Psoas muscle (tissue), 7 donors: ENCODE measurements at regions not wholly inside any gene's neighbourhood (a gene's known extent, or its start where the extent isn't known, plus 50 kb on each side); places are given as distances from the start of the nearest gene placed in this dataset.

Experiments used
- ATAC-seq, 4 donors: fragments of 200-7000 bp; cut with Tn5 transposase; one replicate each; pipeline ENCODE4 v1.9.1; 2020; ENCODE audit warnings: moderate library complexity in 3 of 4, mild to moderate bottlenecking in 2 of 4
- DNase-seq, 2 donors: peaks; one replicate each; pipeline ENCODE4 v3.0.0-alpha.2; 2020
- H3K27ac ChIP-seq: fragments of 200-600 bp; one replicate; pipeline ENCODE4 v1.8.0; 2022
- H3K27me3 ChIP-seq, 3 donors: fragments of 200-600 bp in 1 of 3; one replicate each; pipeline versions ENCODE4 v1.6.1 to v1.8.0; 2013 to 2022; ENCODE audit warnings: low read length in 2 of 3, mild to moderate bottlenecking in 2 of 3, moderate library complexity in 1 of 3; ENCODE audit not compliant: insufficient read depth in 3 of 3
- H3K36me3 ChIP-seq, 2 donors: fragments of 200-600 bp in 1 of 2; one replicate each; pipeline versions ENCODE4 v1.6.1 to v1.8.0; 2013 to 2022; ENCODE audit warnings: low read depth in 1 of 2, mild to moderate bottlenecking in 1 of 2, moderate library complexity in 1 of 2; ENCODE audit not compliant: insufficient read depth in 1 of 2
- H3K4me1 ChIP-seq: fragments of 200-600 bp; one replicate; pipeline ENCODE4 v1.8.0; 2022
- H3K4me3 ChIP-seq: fragments of 200-600 bp; one replicate; pipeline ENCODE4 v1.8.0; 2022; ENCODE audit warnings: mild to moderate bottlenecking
- H3K9me3 ChIP-seq: fragments of 200-600 bp; one replicate; pipeline ENCODE4 v1.8.0; 2022
- WGBS, 3 donors: extraction: QIAGEN DNeasy Blood & Tissue Kit; methylation state at CpG; one replicate each; pipeline versions ENCODE4 v1.1.6 to v1.1.7; 2013; 5-methylcytosine and 5-hydroxymethylcytosine counted together
- intact Hi-C, 2 donors: fragments of 100-400 bp; cut with DNase I; formaldehyde crosslinking; loops; one replicate each; pipeline versions ENCODE4 v1.11.0 to v1.14.2; 2022
- TF ChIP-seq, protein P1 (sequence below): fragments of 200-600 bp; IDR thresholded peaks from one replicate; pipeline ENCODE4 v1.8.0; 2022; ENCODE audit warnings: antibody characterized with exemption
- donor health status: healthy with polysubstance abuse.
- donor health status: DM: no; HTN: no; CAD: no; lungs with moderate emphysema.
- donor health status: Bipolar disorder and iron deficiency.
- donor health status: healthy.
- donor health status: DM: yes; HTN: yes; CAD: no.
- donor health status: DM: no; HTN: no; CAD: no.
- donor health status: DM: yes; HTN: yes; CAD: no.

DNA sequence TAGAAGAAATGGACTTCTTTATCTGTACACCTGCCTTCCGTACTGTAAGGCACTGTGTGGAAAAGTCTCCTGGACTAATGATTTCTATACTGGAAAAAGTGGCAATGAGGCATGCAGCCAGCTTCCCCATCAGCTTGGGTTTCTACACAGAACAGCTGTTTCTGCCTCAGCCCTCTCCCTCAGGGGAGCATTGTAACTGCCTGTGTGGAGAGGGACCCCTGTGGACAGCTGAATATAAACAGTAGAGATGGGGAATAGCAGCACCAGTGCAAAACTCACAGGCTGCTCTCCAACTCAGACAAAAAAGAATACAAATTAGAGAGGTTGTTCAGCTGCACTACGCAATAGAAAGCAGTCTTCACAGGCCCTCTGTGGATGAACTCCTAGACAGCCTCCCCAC, 451.3 kb upstream of the MBL2 start:
- H3K27me3 ChIP-seq: no peaks in the 10 kb centered on the region
- no peak for ATAC-seq
- 23 to 32% (median 25%) methylated on average over 2 of the region's 2 CpGs for WGBS, 3 donors
- TF ChIP-seq, protein P1, sequence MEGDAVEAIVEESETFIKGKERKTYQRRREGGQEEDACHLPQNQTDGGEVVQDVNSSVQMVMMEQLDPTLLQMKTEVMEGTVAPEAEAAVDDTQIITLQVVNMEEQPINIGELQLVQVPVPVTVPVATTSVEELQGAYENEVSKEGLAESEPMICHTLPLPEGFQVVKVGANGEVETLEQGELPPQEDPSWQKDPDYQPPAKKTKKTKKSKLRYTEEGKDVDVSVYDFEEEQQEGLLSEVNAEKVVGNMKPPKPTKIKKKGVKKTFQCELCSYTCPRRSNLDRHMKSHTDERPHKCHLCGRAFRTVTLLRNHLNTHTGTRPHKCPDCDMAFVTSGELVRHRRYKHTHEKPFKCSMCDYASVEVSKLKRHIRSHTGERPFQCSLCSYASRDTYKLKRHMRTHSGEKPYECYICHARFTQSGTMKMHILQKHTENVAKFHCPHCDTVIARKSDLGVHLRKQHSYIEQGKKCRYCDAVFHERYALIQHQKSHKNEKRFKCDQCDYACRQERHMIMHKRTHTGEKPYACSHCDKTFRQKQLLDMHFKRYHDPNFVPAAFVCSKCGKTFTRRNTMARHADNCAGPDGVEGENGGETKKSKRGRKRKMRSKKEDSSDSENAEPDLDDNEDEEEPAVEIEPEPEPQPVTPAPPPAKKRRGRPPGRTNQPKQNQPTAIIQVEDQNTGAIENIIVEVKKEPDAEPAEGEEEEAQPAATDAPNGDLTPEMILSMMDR: no peak
- H3K9me3 ChIP-seq: no peaks in the 10 kb centered on the region
- intact Hi-C loops: no loop called here
- H3K4me1 ChIP-seq: no peaks in the 10 kb centered on the region
- no peak overlapping the region for H3K27ac ChIP-seq
- H3K36me3 ChIP-seq: no peaks in the 10 kb centered on the region
- no peak for DNase-seq
- H3K4me3 ChIP-seq: no peak overlapping the region

DNA sequence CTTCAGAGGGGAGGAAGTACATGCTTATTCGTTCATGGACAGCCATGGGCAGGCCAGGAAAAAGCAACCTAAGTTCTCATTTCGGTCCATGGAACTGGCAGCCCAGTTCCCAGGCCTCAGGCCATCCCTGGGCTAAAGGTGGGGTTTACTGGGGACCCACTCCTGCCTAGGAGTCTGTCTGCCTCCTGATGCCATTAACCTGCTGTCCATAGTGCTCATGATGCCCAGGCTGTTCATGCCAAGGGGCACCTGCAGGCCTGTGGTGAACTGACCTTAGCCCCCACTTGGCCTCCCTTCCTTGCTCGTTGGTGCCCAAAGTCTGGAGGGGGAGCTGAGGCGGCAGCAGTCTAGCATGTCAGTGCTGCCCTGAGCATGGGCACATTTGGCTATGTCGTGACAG, 450.2 kb upstream of the MBL2 start:
- Histone ChIP-seq H3K36me3 (no peaks in the 10 kb centered on the region), H3K4me1 (no peaks in the 10 kb centered on the region), H3K9me3 (no peaks in the 10 kb centered on the region), H3K4me3 (no peak overlapping the region), H3K27ac (no peak overlapping the region), H3K27me3 (no peaks in the 10 kb centered on the region)
- TF ChIP-seq, protein P1: no peak
- no peak for ATAC-seq
- WGBS, 3 donors: 79 to 83% (median 79%) methylated on average over 5 of the region's 5 CpGs
- intact Hi-C loops: no loop called here
- DNase-seq: no peak

DNA sequence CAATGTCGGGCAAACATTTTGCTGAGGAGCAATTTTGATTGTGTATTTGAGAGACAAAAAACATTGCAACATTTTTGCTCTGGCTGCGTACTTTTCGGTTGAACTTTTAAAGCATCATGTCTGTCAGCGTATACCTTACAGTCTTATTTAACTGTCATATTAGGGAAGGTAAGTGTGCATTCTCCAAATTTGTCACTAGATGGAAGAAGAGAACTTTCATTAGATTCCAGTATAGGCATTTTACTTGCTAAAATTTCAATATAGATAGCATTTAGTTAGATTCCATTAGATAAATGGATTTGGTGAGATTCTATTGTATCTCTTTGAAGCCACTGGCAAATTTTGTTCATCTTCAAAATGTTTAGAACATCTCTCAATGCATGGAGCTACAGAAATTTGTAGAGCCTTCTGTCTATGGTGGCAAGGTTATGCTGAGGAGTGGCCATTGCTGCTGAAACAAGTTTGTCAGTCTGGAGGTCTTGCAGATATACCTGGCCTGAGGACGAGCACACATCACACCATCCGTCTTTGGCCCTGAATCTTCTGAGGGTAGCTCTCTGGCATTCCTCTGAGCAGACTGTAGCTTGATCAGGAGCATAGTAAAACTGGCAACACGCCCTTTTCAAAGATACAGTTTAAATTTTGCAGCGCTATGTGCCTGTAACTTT, 437.5 kb upstream of the MBL2 start:
- no peak overlapping the region for H3K4me3 ChIP-seq
- H3K27ac ChIP-seq: no peak overlapping the region
- WGBS, 3 donors: 47 to 50% (median 49%) methylated on average over 8 of the region's 8 CpGs
- TF ChIP-seq, protein P1: peak; percentile 5
- intact Hi-C loops: no loop called here
- no peaks in the 10 kb centered on the region for H3K9me3 ChIP-seq
- DNase-seq (no peak), ATAC-seq (no peak)
- H3K27me3 ChIP-seq: no peaks in the 10 kb centered on the region
- H3K4me1 ChIP-seq: no peaks in the 10 kb centered on the region
- H3K36me3 ChIP-seq: no peaks in the 10 kb centered on the region

DNA sequence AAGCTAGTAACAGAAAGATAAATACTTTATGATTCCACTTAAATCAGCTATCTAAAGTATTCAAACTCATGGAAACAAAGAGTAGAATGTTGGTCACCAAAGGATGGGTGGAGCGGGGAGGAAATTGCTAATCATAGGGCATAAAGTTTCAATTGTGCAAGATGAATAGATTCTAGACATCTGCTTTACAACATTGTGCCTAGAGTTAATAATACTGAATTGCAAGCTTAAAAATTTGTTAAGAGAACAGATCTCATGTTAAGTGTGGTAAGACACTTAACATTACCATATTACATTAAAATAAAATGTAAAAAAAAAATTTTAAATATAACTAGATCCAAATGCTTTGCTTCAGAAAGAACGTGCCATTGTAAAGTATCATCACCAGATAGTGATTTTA, 411.1 kb upstream of the MBL2 start:
- Histone ChIP-seq H3K9me3 (no peaks in the 10 kb centered on the region), H3K4me3 (no peak overlapping the region), H3K36me3 (no peaks in the 10 kb centered on the region), H3K27me3 (no peaks in the 10 kb centered on the region), H3K4me1 (no peaks in the 10 kb centered on the region), H3K27ac (no peak overlapping the region)
- TF ChIP-seq, protein P1: no peak
- intact Hi-C loops: no loop called here
- WGBS, 3 donors: 83 to 85% (median 83%) methylated on average over 2 of the region's 2 CpGs
- no peak for ATAC-seq
- no peak for DNase-seq

DNA sequence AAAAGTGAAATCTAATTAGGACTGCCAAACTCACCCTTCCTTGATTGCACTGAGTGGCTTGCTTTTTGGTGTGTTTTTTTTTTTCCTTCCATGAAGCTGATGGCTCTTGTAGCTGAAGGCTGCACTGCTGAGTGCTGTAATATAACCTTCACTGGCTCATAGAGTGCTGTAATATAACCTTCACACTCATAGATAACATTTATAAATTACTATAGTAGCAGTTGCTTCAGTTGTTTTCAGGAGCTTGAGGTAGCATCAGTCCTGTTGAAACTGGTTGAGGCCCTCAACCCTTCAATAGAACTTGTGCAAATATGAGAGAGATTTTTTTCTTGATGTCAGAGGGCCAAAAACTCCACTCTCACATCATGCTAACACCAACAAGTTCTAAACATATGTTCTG, 404.9 kb upstream of the MBL2 start:
- Histone ChIP-seq H3K4me1 (no peaks in the 10 kb centered on the region), H3K27me3 (no peaks in the 10 kb centered on the region), H3K9me3 (no peaks in the 10 kb centered on the region), H3K36me3 (no peaks in the 10 kb centered on the region), H3K27ac (no peak overlapping the region), H3K4me3 (no peak overlapping the region)
- intact Hi-C loops: no loop called here
- DNase-seq: no peak
- ATAC-seq: no peak
- TF ChIP-seq, protein P1: no peak
